ENCODE measurements at regions not wholly inside any gene's neighbourhood (a gene's known extent, or its start where the extent isn't known, plus 50 kb on each side); places are given as distances from the start of the nearest gene placed in this dataset.

GRCh38 chr17:70610161-70610560 is 440.8 kb downstream of the KCNJ2 start:
- Histone ChIP-seq H3K4me1 (ENCODE audit: control insufficient read depth, insufficient read depth, low read length) (no peaks in the 10 kb centered on the region), H3K4me3 (ENCODE audit: insufficient read depth, low read depth, low read length) (no peak overlapping the region), H3K9me3 (ENCODE audit: control insufficient read depth, low read length) (no peaks in the 10 kb centered on the region), H3K27me3 (ENCODE audit: control insufficient read depth, insufficient read depth, low read length, poor library complexity, severe bottlenecking) (no peaks in the 10 kb centered on the region), H3K36me3 (ENCODE audit: control insufficient read depth, insufficient read depth, low read length) (no peaks in the 10 kb centered on the region), H3K27ac (ENCODE audit: insufficient read depth, low read depth, low read length, poor library complexity, severe bottlenecking) (no peak overlapping the region)
- WGBS, 2 experiments, result 96 to 98% methylated on average over 5 of the region's 5 CpGs

GRCh38 chr17:70613681-70614080 is 444.3 kb downstream of the KCNJ2 start:
- WGBS, 2 experiments, result 85 to 100% methylated on average over 1 of the region's 1 CpG
- Histone ChIP-seq H3K36me3 (ENCODE audit: control insufficient read depth, insufficient read depth, low read length) (no peaks in the 10 kb centered on the region), H3K27ac (ENCODE audit: insufficient read depth, low read depth, low read length, poor library complexity, severe bottlenecking) (no peak overlapping the region), H3K9me3 (ENCODE audit: control insufficient read depth, low read length) (no peaks in the 10 kb centered on the region), H3K4me1 (ENCODE audit: control insufficient read depth, insufficient read depth, low read length) (no peaks in the 10 kb centered on the region), H3K4me3 (ENCODE audit: insufficient read depth, low read depth, low read length) (no peak overlapping the region), H3K27me3 (ENCODE audit: control insufficient read depth, insufficient read depth, low read length, poor library complexity, severe bottlenecking) (no peaks in the 10 kb centered on the region)

- no peaks in the 10 kb centered on the region for H3K36me3 ChIP-seq (ENCODE audit: control insufficient read depth, insufficient read depth, low read length)
- no peak overlapping the region for H3K4me3 ChIP-seq (ENCODE audit: insufficient read depth, low read depth, low read length)
- no peaks in the 10 kb centered on the region for H3K27me3 ChIP-seq (ENCODE audit: control insufficient read depth, insufficient read depth, low read length, poor library complexity, severe bottlenecking)
- 88 to 95% methylated on average over 2 of the region's 2 CpGs for WGBS, 2 experiments
- H3K4me1 ChIP-seq (ENCODE audit: control insufficient read depth, insufficient read depth, low read length), result no peaks in the 10 kb centered on the region
- no peak overlapping the region for H3K27ac ChIP-seq (ENCODE audit: insufficient read depth, low read depth, low read length, poor library complexity, severe bottlenecking)
- no peaks in the 10 kb centered on the region for H3K9me3 ChIP-seq (ENCODE audit: control insufficient read depth, low read length)
These were observed 446.5 kb downstream of the KCNJ2 start for GRCh38 chr17:70615831-70616230.

- H3K27me3 ChIP-seq (ENCODE audit: control insufficient read depth, insufficient read depth, low read length, poor library complexity, severe bottlenecking), result no peaks in the 10 kb centered on the region
- WGBS, 2 experiments, result 97 to 100% methylated on average over 3 to 4 of the region's 4 CpGs
- H3K4me3 ChIP-seq (ENCODE audit: insufficient read depth, low read depth, low read length), result no peak overlapping the region
These were observed 449.3 kb downstream of the KCNJ2 start for GRCh38 chr17:70618641-70619040.

GRCh38 chr17:70621566-70621965 is 452.2 kb downstream of the KCNJ2 start:
- Histone ChIP-seq H3K4me1 (ENCODE audit: control insufficient read depth, insufficient read depth, low read length) (no peaks in the 10 kb centered on the region), H3K27ac (ENCODE audit: insufficient read depth, low read depth, low read length, poor library complexity, severe bottlenecking) (no peak overlapping the region), H3K36me3 (ENCODE audit: control insufficient read depth, insufficient read depth, low read length) (no peaks in the 10 kb centered on the region), H3K4me3 (ENCODE audit: insufficient read depth, low read depth, low read length) (no peak overlapping the region), H3K27me3 (ENCODE audit: control insufficient read depth, insufficient read depth, low read length, poor library complexity, severe bottlenecking) (no peaks in the 10 kb centered on the region), H3K9me3 (ENCODE audit: control insufficient read depth, low read length) (no peaks in the 10 kb centered on the region)
- WGBS, 2 experiments, result 89 to 91% methylated on average over 5 of the region's 5 CpGs

More at GRCh38 chr17:70618641-70619040, 449.3 kb downstream of the KCNJ2 start:
- Histone ChIP-seq H3K9me3 (ENCODE audit: control insufficient read depth, low read length) (no peaks in the 10 kb centered on the region), H3K27ac (ENCODE audit: insufficient read depth, low read depth, low read length, poor library complexity, severe bottlenecking) (no peak overlapping the region), H3K4me1 (ENCODE audit: control insufficient read depth, insufficient read depth, low read length) (no peaks in the 10 kb centered on the region), H3K36me3 (ENCODE audit: control insufficient read depth, insufficient read depth, low read length) (no peaks in the 10 kb centered on the region)

- H3K36me3 ChIP-seq (ENCODE audit: control insufficient read depth, insufficient read depth, low read length), result no peaks in the 10 kb centered on the region
- H3K9me3 ChIP-seq (ENCODE audit: control insufficient read depth, low read length), result no peaks in the 10 kb centered on the region
- no peaks in the 10 kb centered on the region for H3K4me1 ChIP-seq (ENCODE audit: control insufficient read depth, insufficient read depth, low read length)
- no peak overlapping the region for H3K4me3 ChIP-seq (ENCODE audit: insufficient read depth, low read depth, low read length)
- WGBS, 2 experiments, result 60 to 62% methylated on average over 11 to 12 of the region's 12 CpGs
- H3K27ac ChIP-seq (ENCODE audit: insufficient read depth, low read depth, low read length, poor library complexity, severe bottlenecking), result no peak overlapping the region
- no peaks in the 10 kb centered on the region for H3K27me3 ChIP-seq (ENCODE audit: control insufficient read depth, insufficient read depth, low read length, poor library complexity, severe bottlenecking)
These were observed 453.3 kb downstream of the KCNJ2 start for GRCh38 chr17:70622368-70623260.

- H3K36me3 ChIP-seq (ENCODE audit: control insufficient read depth, insufficient read depth, low read length), result no peaks in the 10 kb centered on the region
- no peak overlapping the region for H3K27ac ChIP-seq (ENCODE audit: insufficient read depth, low read depth, low read length, poor library complexity, severe bottlenecking)
- no peaks in the 10 kb centered on the region for H3K9me3 ChIP-seq (ENCODE audit: control insufficient read depth, low read length)
- H3K4me3 ChIP-seq (ENCODE audit: insufficient read depth, low read depth, low read length), result no peak overlapping the region
- H3K4me1 ChIP-seq (ENCODE audit: control insufficient read depth, insufficient read depth, low read length), result no peaks in the 10 kb centered on the region
- no peaks in the 10 kb centered on the region for H3K27me3 ChIP-seq (ENCODE audit: control insufficient read depth, insufficient read depth, low read length, poor library complexity, severe bottlenecking)
These were observed 454.9 kb downstream of the KCNJ2 start for GRCh38 chr17:70624211-70624610.

DNA sequence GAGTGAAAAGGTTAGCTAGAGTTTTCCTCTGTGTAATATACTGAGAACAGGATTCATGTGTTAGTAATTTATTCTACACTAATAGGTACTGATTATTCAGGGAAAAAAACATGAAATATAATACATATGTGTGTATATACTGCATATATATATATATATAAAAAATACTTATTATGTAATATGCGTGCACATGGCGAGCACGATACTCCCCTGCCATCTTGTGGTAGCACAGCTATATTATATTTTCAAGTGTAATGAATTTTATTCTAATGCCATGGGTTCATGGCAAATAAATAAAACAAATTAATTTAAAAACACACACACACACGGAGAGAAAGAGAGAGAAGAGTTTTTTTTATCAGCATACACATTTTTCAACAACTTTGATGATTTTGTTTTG is 460.6 kb downstream of the KCNJ2 start:
- Histone ChIP-seq H3K4me3 (ENCODE audit: insufficient read depth, low read depth, low read length) (no peak overlapping the region), H3K9me3 (ENCODE audit: control insufficient read depth, low read length) (no peaks in the 10 kb centered on the region), H3K27ac (ENCODE audit: insufficient read depth, low read depth, low read length, poor library complexity, severe bottlenecking) (no peak overlapping the region), H3K4me1 (ENCODE audit: control insufficient read depth, insufficient read depth, low read length) (no peaks in the 10 kb centered on the region), H3K36me3 (ENCODE audit: control insufficient read depth, insufficient read depth, low read length) (no peaks in the 10 kb centered on the region), H3K27me3 (ENCODE audit: control insufficient read depth, insufficient read depth, low read length, poor library complexity, severe bottlenecking) (no peaks in the 10 kb centered on the region)
- WGBS, 2 experiments, result no CpG with 5 or more reads among the region's 4 CpGs

DNA sequence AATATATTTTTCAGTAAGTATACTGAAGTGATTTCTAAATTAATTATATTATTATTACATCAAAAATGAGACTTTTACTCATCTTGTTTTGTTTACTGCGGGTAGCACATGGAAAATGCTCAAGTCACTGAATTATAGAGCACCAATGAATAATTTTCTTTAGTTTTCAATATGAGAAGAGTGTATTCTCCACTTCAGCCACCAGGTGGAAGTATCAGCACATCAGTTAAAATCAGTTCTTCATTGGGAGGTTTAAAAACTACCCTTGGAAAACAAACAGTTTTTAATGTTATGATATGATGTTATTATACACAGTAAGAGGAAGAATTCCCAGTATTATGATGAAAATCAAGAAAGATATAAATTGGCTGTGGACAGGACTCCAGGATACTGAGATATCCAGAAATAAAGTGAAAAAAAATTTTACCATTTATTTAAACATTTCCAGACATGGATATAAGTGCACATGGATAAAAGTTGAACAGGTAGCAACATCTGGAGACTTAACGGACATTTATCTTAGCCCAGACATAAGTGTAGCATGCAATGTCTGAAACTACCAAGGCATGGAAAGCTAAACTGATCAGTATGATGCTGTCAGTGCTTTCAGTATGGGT is 467.3 kb downstream of the KCNJ2 start:
- Histone ChIP-seq H3K9me3 (ENCODE audit: control insufficient read depth, low read length) (no peaks in the 10 kb centered on the region), H3K36me3 (ENCODE audit: control insufficient read depth, insufficient read depth, low read length) (no peaks in the 10 kb centered on the region), H3K27ac (ENCODE audit: insufficient read depth, low read depth, low read length, poor library complexity, severe bottlenecking) (no peak overlapping the region), H3K27me3 (ENCODE audit: control insufficient read depth, insufficient read depth, low read length, poor library complexity, severe bottlenecking) (no peaks in the 10 kb centered on the region), H3K4me3 (ENCODE audit: insufficient read depth, low read depth, low read length) (no peak overlapping the region), H3K4me1 (ENCODE audit: control insufficient read depth, insufficient read depth, low read length) (no peaks in the 10 kb centered on the region)
- WGBS, 2 experiments, result 37 to 52% methylated on average over 1 to 2 of the region's 2 CpGs

- H3K27me3 ChIP-seq (ENCODE audit: control insufficient read depth, insufficient read depth, low read length, poor library complexity, severe bottlenecking), result no peaks in the 10 kb centered on the region
- no peaks in the 10 kb centered on the region for H3K4me1 ChIP-seq (ENCODE audit: control insufficient read depth, insufficient read depth, low read length)
- H3K27ac ChIP-seq (ENCODE audit: insufficient read depth, low read depth, low read length, poor library complexity, severe bottlenecking), result no peak overlapping the region
- 67 to 83% methylated on average over 1 to 2 of the region's 2 CpGs for WGBS, 2 experiments
- H3K9me3 ChIP-seq (ENCODE audit: control insufficient read depth, low read length), result no peaks in the 10 kb centered on the region
- H3K4me3 ChIP-seq (ENCODE audit: insufficient read depth, low read depth, low read length), result no peak overlapping the region
- no peaks in the 10 kb centered on the region for H3K36me3 ChIP-seq (ENCODE audit: control insufficient read depth, insufficient read depth, low read length)
These were observed 472.7 kb downstream of the KCNJ2 start for GRCh38 chr17:70642059-70642458.

Data from ectodermal cell (in vitro differentiated cells).